DMS153 treated with DMSO at 0.1 percent for 48 hours (cell line): ENCODE measurements at regions not wholly inside any gene's neighbourhood (a gene's known extent, or its start where the extent isn't known, plus 50 kb on each side); places are given as distances from the start of the nearest gene placed in this dataset.
"Not testable (repeated sequence)": the region's sequence is repeated elsewhere in the genome, so short reads cannot be mapped to it uniquely, and the experiment has no call there.

Experiments used
- DNase-seq: peaks from one replicate; lab custom pipeline; 2025; ENCODE audit not compliant: unreplicated experiment; lab: John Stamatoyannopoulos, UW

GRCh38 chr16:26578748-26579147 lies 488.0 kb upstream of the C16orf82 start:
- DNase-seq: no peak

- DNase-seq: no peak
Observed at GRCh38 chr16:26583803-26584202, 482.9 kb upstream of the C16orf82 start.

GRCh38 chr16:26593700-26594099 lies 473.0 kb upstream of the C16orf82 start:
- DNase-seq: no peak

- no peak for DNase-seq
Observed at GRCh38 chr16:26594666-26595065, 472.1 kb upstream of the C16orf82 start.

GRCh38 chr16:26595199-26595598 lies 471.5 kb upstream of the C16orf82 start:
- DNase-seq: no peak

- not testable (repeated sequence) for DNase-seq
Observed at GRCh38 chr16:26596033-26596432, 470.7 kb upstream of the C16orf82 start.

GRCh38 chr16:26598061-26598460 lies 468.7 kb upstream of the C16orf82 start:
- no peak for DNase-seq

- no peak for DNase-seq
Observed at GRCh38 chr16:26598998-26599784, 467.5 kb upstream of the C16orf82 start.

GRCh38 chr16:26599785-26600104 lies 467.0 kb upstream of the C16orf82 start:
- no peak for DNase-seq

- no peak for DNase-seq
Observed at GRCh38 chr16:26601335-26601734, 465.4 kb upstream of the C16orf82 start.

- DNase-seq: peak; percentile 71
Observed at GRCh38 chr16:26605626-26606271, 461.0 kb upstream of the C16orf82 start.

- DNase-seq: no peak
Observed at GRCh38 chr16:26606381-26607150, 460.2 kb upstream of the C16orf82 start.

- DNase-seq: no peak
Observed at GRCh38 chr16:26614237-26614841, 452.4 kb upstream of the C16orf82 start.

- no peak for DNase-seq
Observed at GRCh38 chr16:26623442-26623841, 443.3 kb upstream of the C16orf82 start.

GRCh38 chr16:26627958-26628357 lies 438.8 kb upstream of the C16orf82 start:
- no peak for DNase-seq

GRCh38 chr16:26631365-26631764 lies 435.4 kb upstream of the C16orf82 start:
- DNase-seq: not testable (repeated sequence)

GRCh38 chr16:26642047-26642664 lies 424.6 kb upstream of the C16orf82 start:
- DNase-seq: no peak

- DNase-seq: no peak
Observed at GRCh38 chr16:26643519-26643918, 423.2 kb upstream of the C16orf82 start.

- no peak for DNase-seq
Observed at GRCh38 chr16:26644912-26645543, 421.7 kb upstream of the C16orf82 start.

GRCh38 chr16:26645614-26646013 lies 421.1 kb upstream of the C16orf82 start:
- no peak for DNase-seq

GRCh38 chr16:26647870-26648269 lies 418.9 kb upstream of the C16orf82 start:
- DNase-seq: no peak
